Urothelium cell line (cell line): ENCODE measurements at regions not wholly inside any gene's neighbourhood (a gene's known extent, or its start where the extent isn't known, plus 50 kb on each side); places are given as distances from the start of the nearest gene placed in this dataset.
"Not testable (repeated sequence)": the region's sequence is repeated elsewhere in the genome, so short reads cannot be mapped to it uniquely, and the experiment has no call there.

ENCODE experiments used
- DNase-seq: peaks from one replicate; pipeline ENCODE4 v3.0.0; 2011; ENCODE audit warnings: low spot score, mixed read lengths
- FAIRE-seq: peaks from 2 replicates; lab custom pipeline; 2011; peaks lifted over from hg19 to GRCh38; lab: Jason Lieb, UNC

DNA sequence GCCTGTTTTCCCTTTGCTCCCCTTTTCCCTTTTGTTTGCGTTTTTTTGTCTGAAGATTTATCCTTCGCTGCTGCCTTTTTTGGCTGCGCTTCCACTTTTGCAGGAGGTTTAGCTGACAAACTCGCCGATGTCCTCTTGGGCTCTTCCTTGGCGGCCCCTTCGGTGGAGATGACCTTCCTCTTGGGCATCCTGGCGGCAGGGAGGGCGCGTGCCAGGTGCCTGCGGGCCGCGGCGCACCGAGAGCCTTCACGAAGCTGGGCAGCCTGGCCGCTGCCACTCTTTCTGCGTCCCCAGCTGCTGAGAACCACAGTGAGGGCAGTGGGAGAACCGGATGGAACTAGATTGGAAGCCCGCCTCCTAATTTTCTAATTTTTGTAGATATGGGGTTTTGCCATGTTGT lies 197.1 kb upstream of the C2CD4B start:
- DNase-seq (no peak), FAIRE-seq (no peak)

DNA sequence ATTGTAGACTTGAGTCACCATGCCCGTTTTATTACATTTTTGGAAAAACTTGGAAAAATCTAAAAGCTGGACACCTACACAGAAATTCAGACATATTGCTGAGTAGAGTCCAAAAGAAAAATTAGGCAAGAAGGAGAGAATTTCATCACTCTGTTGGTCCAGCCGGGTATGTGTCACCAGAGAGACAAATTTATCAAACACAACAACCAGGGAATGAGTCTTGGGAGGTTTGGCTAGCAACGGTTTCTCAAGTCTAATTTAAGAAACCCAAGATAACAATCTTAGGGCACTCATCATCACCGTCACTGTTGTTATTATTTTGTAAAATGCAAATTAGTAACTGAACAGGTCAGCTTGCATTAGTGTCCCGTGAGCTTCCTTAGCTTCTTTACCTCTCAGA lies 197.5 kb upstream of the C2CD4B start:
- FAIRE-seq (no peak), DNase-seq (no peak)

DNA sequence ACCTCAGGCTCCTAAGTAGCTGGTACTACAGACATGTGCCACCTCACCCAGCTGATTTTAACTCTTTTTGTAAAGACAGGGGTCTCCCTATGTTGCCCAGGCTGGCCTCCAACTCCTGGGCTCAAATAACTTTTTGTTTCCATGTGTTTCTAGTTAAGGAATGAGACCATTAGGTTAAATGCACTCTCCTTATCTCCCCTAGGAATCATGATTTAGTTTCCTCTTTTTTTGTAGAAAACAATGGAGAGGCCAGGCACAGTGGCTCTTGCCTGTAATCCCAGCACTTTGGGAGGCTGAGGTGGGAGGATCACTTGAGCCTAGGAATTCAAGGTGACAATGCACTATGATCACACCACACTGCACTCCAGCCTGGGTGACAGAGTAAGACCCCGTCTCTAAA lies 198.8 kb upstream of the C2CD4B start:
- DNase-seq = no peak
- no peak for FAIRE-seq

DNA sequence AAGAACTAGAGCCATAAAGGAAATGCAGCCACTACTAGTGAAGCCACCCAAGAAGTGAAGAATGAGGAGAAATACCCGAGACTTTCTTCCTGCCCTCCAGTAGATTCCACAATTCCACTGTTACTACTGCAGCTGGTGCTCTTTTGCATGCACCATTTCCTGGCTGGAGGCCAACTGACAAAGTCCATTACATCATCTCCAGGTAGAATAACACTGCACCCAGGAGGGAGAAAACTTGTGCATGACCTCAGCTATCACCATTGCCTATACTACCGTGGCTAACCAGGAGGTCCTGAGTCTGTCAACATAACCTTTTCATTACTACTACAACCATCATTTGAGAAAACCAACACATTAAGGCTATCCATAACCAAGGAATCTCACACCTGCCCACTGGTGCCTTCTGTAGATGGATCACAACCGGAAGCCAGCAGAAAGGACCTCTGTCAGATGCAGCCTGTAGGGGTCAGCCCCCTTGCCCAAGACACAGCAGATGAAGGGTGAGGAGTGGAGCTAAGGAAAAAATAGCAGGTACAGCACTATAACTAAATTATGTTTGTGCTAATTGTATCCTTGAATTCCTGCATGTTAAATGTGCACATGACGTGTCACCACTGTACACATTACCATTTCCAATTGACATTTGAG lies 200.8 kb upstream of the C2CD4B start:
- DNase-seq = no peak
- FAIRE-seq = peak; percentile 58

DNA sequence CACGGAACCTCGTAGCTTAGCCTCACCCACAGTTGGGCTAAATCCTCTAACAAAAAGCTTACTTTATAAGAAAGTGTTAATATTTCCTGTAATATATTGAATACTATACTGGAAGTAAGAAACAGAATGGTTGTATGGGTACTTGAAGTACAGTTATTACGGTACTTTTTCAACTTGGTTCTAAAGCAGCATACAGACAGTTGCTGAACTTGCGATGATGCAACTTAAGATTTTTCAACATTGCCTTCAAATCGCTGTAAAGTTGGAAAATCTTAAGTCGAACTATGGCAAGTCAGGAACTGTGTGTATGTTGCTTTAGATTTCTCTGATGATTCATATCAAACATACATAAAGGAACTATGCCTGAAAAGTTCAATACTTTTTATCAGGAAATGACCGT lies 204.4 kb upstream of the C2CD4B start:
- FAIRE-seq = no peak

DNA sequence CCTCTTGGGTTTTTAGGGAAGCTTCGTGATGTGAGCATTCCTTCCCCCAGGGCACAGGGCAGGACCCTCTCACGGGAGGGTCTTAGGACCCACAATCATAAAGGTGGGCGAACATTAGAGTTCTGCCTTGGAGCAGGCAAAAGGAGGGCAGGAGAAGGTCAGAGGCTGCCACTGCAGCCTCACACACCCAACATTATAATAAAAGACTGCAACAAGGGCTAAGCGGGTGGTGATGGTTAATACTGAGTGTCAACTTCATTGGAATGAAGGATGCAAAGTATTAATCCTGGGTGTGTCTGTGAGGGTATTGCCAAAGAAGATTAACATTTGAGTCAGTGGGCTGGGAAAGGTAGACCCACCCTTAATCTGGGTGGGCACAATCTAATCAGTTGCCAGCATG lies 206.6 kb upstream of the C2CD4B start:
- DNase-seq, FAIRE-seq: not testable (repeated sequence)

More for the DNA sequence above, 204.4 kb upstream of the C2CD4B start:
- no peak for DNase-seq

DNA sequence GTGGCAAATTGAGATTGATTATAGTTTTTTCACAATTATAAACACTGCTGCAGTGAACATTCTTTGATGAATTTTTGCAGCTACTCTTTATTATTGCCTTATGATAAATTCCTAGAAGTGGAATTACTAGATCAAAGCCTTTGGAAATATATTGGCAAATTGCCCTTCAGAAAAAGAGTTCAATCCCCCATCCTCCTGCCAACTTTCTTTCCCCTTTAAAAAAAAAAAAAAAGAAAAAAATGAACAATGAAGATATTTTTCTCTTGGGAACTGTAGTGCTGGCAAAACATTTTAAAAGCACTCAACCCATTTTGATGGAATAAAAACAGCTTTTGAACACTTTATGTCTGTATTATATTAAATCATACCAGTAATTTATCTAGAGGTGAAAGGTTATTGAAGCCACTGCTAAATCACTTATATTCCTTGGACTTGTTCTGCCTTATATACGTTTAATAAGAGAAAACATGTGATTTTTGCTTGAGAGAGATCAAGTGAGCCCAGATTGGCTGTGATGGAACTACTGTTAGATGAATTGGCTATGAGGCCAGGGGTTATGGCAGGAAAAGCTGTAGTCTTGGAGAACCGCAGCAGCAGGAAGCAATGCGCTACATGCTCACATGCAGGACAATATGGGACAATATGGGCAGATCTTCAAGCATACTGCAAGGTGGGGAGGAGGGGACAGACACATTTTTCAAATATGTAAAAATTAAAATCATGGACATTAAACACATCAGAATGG lies 212.8 kb upstream of the C2CD4B start:
- DNase-seq (no peak), FAIRE-seq (no peak)

DNA sequence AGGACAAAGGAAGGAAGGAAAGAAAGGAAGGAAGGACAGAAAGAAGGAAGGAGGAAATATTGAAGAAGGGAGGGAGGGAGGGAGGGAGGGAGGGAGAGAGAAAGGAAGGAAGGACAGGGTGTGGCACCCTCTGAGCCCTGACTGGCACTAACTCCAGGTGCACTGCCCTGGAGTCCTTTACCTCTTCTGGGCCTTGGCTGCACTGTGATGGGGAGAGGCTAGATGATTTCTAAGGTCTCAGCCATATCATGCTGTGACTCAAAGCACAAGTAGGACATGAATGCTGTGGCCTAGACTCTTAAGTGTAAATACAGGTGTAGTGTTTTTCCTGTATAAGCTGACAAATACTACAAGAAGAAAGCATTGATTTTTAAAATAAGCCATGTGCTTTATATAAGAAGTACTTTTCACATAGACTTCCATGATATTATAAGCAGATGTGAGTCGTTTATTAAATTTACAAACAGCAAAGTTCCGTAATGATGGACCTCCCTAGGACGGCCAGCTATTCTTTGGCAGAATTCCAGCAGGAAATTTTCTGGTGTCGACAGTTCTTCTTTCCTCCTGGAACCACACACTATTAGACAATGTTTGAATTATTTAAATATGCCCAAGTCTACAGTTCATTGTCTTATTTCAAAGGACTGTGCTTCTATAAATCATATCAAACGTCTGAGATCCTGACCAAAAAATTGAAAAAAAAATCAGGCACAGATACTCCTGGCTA lies 213.8 kb upstream of the C2CD4B start:
- no peak for DNase-seq
- FAIRE-seq = no peak

DNA sequence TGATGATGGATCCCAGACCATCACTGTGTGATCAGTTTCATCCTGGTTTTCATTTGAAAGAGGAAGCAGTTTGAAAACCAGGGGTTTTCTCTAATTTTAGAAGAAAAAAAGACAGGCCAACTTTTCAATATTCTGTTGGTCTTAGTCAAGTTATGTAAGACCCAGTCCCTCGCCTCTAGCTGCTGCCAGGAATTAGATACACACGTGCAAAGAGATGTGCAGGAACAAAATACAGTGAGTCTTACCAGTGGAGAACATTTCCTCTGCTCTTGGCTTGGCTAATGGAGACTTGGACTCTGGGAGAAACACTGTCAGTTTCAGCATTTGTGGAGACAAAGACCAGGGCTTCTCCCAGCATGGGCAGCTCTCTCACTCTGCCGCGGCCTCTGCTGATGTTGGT lies 214.9 kb upstream of the C2CD4B start:
- FAIRE-seq (no peak), DNase-seq (no peak)

DNA sequence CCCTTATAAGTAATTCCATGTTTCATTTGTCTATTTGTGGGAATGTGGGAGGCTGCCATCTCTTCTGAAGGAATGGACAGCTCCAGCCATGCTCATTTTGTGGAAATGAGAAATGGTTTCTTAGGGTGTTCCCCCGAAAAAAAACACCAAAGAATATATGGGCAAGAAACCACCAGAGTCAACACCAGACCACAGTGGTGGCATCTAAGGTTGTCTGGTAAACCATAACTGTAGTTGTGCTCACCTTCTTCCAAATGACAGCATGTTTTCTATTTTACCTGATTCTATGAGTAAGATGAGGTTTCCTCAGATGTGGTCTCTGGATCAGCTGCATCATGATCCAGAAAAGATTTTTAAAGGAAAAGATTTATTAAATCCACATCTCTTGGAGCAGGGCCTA lies 217.0 kb upstream of the C2CD4B start:
- DNase-seq (no peak), FAIRE-seq (no peak)

DNA sequence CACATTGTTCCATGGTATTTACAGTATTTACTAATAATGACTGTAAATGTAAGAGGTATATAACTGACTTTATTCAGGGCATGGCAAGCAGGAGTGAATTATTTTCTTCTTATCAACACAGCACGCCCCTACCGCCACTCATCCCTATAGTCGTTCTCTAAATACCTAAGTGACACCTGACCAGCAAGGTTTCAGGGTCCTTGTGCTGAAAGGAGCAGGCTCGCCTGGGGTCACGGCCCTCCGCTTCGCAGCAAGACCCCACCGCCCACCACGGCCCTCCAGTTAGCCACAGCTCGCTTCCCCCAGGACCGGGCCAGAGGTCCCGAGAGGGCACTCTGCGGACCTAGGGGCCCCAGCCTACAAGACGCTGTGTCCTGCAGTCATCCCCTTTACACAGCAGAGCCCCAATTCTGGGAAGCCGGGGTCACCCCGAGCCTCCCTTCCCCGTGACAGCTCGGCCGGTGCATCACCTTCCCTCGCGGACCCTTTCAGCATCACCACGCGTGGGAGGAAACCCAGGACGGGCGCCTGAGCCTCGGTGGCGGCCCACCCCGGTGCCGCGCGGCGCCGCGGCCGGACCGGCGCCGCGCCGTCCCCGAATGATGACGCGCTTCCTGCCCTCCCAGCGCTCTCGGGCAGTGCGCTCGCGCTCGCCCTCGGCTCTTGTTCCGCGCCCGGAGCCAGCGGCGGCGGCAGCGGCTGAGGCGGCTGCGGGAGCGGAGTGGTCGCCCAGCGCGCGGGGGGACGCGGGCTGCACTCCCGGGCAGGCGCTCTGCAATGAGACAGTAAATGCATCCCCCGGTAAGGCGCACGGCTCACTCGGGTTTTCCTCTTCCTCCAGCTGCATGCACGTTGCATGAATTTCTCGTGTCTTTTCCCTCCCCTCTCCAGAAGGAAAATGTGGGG lies 225.1 kb upstream of the C2CD4B start, which contains the start of gene TLN2:
Gene TLN2 (plus strand): TSS at position 666 of the 906 bp plus-strand sequence.
- FAIRE-seq (peak; percentile 92), DNase-seq (peak; percentile 97)

DNA sequence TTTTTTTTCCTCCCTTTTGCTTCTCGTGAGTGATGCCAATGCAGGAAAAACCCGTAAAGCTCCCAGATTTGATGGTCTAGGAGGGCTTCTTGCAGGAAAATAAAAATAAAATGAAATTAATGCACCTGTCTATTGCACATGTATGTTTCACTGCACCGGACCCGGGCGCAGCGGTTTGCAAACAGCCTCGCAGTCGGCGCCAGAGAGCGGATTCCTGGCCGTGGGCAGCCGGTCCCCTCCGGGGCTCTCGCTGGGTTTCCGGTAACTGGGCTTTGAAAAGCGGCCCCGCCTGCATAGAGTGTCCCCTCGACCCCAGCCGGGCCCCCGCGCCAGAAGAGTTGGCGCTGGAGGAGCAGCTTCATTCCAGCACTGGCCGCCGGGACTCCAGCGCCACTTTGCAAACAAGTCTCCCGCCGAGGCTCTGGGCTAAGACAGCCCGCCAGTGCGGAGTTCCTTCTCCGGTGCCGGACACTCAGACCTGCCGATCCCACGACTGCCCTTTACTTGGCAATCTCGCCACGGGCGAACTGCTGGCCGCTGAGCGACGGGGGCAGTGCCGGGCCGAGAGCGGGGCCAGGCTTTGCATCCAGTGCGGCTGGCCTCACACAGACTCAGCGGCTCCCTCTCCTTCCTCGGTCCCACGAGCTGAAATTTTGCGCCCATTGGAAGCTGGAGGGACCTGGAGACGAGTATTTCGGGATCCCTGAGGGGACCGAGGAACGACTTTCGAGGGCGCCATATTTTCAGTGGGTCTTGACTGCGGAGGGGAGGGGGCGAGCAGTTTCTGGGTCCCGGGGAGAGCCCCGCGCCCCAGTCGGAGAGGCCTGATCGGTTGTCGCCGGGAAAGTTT lies 225.9 kb upstream of the C2CD4B start:
- peak; percentile 45 for DNase-seq
- FAIRE-seq = no peak

DNA sequence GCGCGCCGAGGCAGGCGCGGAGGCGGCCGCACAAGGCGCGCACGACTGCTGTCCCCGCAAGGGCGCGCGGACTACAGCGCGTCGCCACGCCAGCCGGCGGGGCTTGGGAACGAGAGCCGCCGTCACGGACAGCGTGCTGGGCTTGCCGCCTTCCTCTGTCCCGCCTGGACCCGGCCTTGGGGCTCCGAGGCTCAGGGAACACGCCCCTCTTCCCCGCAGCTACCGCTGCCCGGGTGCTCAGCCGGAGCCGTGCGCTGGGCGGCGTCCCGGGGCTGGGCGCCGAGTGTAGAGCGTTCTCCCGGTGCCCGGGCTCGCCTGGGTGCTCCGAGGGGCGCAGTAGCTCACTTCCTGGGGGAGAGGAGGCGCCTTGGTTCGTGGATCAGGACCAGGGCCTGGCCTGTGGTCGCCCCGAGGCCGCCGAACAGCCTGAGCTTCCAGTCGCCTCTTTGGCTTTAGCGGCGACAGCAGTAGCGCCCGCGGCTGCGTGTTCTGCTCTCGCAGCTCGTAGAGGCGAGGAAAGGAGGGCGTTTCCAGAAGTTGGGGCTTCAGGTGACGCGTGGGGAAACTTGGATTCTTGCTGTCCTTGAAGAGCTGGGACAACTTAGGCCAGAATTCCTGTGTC lies 226.7 kb upstream of the C2CD4B start:
- FAIRE-seq = peak; percentile 61
- DNase-seq = peak; percentile 65

DNA sequence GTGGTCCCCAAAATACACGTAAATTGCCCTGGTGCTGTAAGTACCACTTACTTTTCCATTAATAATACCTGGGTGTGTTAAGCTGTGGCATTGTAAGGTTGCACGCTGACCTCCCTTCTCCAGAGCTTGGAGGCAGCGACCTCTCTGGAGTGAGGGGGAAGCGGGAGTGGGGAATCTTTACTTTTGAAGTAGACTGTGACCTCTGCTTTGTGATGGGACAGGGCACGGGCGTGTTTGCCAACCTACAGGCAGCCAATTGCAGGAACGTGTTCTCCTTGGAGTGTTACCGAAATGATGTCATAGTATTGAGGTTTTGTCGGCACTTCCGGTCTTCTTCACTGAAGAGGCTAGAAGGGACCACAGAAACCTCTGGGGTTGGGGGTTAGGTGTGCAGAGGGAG lies 227.3 kb upstream of the C2CD4B start:
- DNase-seq (peak; percentile 74), FAIRE-seq (peak; percentile 32)

DNA sequence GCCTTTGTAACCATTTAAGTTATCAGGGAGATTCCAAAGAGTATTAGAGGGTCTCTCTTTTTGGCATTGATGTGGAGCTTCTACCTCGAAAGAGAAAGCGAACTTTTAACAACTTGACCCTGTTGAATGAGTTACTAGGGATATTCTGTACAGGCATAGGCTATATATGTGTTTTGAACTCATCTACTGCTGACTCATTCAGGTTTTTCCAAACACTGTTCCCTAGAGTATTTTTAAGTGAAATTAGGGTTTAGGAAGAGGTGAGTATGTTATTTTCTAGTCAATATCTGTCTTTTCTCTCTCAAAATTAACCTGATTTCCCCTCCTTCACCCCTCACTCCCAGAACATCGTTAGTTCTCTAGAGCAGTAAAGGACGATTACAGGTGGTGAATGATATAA lies 228.1 kb upstream of the C2CD4B start:
- DNase-seq (no peak), FAIRE-seq (no peak)

DNA sequence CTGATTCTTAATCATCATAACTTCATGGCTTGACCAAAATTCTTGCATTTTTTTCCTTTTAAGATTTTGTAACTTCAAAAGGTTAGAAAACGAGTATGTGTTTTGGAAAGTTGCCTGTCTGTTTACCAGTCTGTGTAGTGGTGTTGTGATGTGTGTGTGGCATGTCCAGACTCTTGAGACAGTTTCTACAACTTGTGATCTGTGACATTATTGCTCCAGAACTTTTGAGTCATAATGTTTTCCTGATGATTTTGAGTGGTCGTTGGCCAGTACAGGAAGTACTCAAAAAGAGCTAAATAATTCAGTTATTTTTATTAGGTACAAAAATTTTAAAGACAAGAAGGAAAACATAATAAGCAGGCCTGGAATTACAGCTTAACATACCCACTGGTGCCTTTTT lies 229.0 kb upstream of the C2CD4B start:
- no peak for FAIRE-seq
- no peak for DNase-seq

DNA sequence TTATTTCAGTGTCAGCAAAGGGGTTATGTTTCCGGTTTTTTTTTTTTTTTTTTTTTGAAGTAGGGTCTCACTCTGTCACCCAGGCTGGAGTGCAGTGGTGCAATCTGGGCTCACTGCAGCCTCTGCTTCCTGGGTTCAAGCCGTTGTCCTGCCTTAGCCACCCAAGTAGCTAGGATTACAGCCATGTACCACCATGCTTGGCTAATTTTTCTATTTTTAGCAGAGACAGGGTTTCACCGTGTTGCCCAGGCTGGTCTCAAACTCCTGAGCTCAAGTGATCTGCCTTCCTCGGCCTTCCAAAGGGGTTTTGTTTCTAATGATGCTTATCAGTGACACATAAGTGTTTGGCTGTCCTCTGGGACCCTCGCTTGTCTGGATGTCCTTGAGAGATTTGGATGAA lies 235.7 kb upstream of the C2CD4B start:
- no peak for DNase-seq
- no peak for FAIRE-seq

DNA sequence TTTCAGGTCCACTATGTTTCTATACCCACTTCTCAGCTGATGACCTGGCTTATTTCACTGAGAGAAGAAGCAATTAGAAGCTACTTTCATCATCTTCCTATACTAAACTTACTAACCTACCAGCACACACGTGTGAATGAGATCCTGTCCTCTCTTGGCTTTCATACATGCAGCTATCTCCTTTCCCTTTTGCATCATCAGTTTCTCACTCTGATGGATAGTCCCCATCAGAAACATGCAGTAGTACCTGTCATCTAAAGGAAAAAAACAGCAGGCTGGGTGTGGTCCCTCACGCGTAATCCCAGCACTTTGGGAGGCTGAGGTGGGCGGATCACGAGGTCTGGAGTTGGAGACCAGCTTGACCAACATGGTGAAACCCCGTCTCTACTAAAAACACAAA lies 237.6 kb upstream of the C2CD4B start:
- FAIRE-seq (peak; percentile 80), DNase-seq (no peak)

DNA sequence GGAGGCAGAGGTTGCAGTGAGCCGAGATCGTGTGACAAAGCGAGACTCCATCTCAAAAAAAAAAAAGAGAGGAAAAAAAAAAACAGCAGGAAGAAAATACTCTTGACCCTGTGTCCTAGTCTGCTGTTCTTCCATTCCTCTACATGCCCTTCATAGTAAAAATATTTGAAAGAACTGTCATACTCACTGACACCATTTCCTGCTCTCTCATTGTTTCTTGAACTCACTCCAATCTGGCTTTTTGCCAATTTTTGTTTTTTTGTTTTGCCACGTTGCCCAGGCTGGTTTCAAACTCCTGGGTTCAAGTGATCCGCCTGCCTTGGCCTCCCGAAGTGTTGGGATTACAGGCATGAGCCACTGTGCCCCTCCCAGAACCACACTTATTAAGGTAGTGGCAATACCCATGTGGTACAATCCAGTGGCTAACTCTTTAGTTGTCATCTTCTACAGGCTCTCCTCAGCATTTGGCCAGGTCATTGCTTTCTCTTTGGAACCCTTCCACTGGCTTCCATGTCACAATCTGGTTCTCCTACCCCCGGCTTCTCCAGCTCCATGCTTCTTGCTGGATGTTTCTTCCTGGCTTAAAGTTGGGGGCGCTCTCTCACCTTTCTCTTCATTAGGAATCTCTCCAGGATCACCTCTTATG lies 238.2 kb upstream of the C2CD4B start:
- FAIRE-seq = no peak

More for the DNA sequence above, 238.2 kb upstream of the C2CD4B start:
- DNase-seq = peak; percentile 84
